Stimulated activated CD4-positive, alpha-beta T cell treated with anti-CD3 and anti-CD28 coated beads, Interleukin-12 subunit alpha, Interleukin-12 subunit beta, amount 100 ng/mL, for 24 hours (primary cell): ENCODE measurements at regions not wholly inside any gene's neighbourhood (a gene's known extent, or its start where the extent isn't known, plus 50 kb on each side); places are given as distances from the start of the nearest gene placed in this dataset.
A peak's percentile ranks its signal among the peaks of the same experiment; 100 is the strongest.
"Not testable (repeated sequence)": the region's sequence is repeated elsewhere in the genome, so short reads cannot be mapped to it uniquely, and the experiment has no call there.

Experiments
- DNase-seq, 2 experiments: peaks; one replicate each; pipeline ENCODE4 v3.0.0-alpha.2; 2020; ENCODE audit warnings: low read depth in 2 of 2

- no peak for DNase-seq
Measured at GRCh38 chr2:7758073-7758759, 841.0 kb downstream of the RNF144A start.

DNA sequence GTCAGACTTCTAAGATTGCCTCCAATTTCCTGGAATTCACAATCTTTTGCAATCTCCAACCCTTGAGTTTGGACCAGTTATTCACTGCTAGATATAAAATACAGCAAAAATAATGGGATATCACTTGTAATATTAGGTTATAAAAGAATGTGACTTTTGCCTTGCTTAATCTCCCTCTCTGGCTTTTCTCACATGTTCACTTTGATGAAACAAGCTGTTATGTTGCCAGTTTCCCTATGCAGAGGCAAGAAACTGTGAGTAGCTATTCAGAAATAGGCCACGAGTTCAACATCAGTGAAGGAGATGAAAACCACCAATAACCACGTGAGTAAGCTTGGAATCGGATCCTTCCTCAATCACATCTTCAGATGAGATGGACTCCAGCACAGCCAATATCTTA lies 842.7 kb downstream of the RNF144A start:
- no peak for DNase-seq

- DNase-seq, result not testable (repeated sequence)
Measured at GRCh38 chr2:7763418-7763817, 846.2 kb downstream of the RNF144A start.

DNA sequence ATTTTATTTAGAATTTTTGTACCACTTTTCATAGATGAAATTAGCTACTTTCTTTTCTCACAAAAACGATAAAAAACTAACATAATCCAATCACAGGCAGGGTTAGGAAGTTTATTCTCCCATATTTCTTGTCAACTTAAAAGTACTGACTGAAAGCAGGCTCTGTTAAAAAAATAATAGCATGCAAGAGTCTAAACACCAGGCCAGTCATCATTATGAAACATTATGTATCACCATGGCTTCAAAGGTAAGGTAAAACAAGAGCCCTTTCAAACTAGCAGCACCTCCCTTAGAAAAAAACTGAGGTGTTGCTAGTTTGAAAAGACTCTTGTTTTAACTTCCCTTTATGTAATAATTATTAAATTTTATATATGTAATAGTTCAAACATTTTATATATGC lies 848.0 kb downstream of the RNF144A start:
- no peak for DNase-seq

- DNase-seq, result no peak
Measured at GRCh38 chr2:7766088-7766722, 849.0 kb downstream of the RNF144A start.

- no peak for DNase-seq
Measured at GRCh38 chr2:7766978-7767565, 849.9 kb downstream of the RNF144A start.

GRCh38 chr2:7767902-7768301 lies 850.7 kb downstream of the RNF144A start:
- no peak for DNase-seq

DNA sequence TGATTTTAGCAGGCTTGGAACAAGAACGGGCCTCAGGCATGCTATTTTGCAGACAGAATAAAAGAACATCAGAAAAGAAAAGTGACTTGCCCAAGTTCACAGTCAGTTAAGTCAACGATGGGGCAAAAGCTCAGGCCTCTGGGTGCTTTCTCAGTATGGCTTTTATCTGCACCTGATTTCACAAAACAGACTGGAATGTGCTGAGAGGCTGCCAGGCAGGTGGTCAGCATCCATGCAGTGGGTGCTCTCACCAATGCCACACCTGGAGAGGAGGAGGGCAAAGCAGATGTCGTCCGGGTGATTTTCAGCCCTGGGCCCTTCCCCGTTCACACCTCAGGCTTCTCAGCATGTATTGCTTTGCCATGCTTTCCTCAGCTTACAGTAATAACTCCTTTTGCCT lies 854.6 kb downstream of the RNF144A start:
- no peak for DNase-seq

- DNase-seq, result peak in 1 of 2 experiments; percentile 28
Measured at GRCh38 chr2:7773362-7774360, 856.4 kb downstream of the RNF144A start.

GRCh38 chr2:7774481-7774880 lies 857.3 kb downstream of the RNF144A start:
- DNase-seq, result no peak

GRCh38 chr2:7777668-7778067 lies 860.5 kb downstream of the RNF144A start:
- no peak for DNase-seq

DNA sequence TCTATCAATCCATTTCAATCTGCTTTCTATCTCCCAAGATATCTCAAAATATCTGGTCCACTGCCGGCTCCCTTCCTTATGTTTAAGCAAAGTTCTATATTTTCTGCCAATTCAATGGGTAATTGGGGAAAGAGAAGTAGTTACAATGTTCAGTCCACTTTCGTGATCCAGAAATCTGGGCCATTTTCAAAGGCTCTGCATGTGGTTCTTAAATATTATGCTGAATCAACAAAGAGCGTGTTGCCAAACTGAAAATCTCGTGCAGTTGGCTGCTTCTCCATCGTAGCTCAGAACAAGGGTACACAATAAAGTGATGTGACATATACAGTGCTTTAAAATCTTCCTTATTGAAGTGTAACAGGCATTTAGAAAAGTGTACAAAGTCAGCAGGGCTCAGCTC lies 863.1 kb downstream of the RNF144A start:
- DNase-seq, result no peak

DNA sequence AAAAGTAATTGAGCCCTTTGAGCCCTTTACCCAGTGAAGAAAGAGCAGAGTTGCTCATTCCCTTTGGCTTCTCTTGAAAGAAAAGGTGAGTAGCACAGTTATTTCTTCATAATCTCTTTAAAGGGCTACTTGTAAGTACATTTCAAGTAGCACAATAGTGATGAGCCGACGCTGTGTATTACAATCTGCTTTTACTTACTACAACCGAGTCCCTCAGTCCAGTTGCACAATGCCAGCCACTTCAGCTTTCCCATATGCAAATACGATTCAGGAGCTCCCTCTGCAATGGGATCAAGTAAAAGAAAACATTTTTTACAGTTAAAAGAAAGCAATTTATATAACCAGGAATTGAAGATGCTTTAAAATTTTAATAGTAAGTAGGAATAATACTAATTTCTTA lies 868.5 kb downstream of the RNF144A start:
- no peak for DNase-seq

- no peak for DNase-seq
Measured at GRCh38 chr2:7788736-7789135, 871.5 kb downstream of the RNF144A start.

DNA sequence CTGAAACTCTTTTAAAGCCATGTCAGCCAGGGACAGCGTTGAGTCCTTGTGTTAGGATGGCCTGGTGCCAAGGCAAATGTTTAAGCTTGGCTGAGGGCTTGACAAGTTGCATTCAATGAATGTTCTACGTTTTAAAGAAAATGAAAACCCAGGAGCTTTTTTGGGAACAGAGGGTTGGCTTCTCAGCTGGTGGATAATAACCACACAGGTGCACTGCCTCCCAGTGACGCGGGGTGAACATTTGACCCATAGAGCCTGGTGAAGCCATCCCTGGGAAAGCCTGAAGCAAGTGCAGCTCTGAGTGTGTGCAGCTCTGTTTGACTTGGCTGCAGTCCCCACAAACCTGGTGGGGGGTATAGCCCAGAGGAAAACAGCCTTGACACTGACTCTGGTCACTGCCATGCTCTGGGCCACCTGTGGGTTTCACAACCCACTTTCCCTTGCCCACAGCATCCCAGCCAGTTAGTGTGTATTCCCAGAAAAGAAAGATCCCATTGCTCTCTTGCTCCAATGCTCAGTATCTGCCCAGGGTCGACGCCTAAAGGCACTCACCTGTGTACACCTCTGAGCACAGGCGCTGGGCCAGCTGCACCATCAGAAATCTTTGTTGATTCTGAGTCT lies 874.9 kb downstream of the RNF144A start:
- DNase-seq, result no peak

DNA sequence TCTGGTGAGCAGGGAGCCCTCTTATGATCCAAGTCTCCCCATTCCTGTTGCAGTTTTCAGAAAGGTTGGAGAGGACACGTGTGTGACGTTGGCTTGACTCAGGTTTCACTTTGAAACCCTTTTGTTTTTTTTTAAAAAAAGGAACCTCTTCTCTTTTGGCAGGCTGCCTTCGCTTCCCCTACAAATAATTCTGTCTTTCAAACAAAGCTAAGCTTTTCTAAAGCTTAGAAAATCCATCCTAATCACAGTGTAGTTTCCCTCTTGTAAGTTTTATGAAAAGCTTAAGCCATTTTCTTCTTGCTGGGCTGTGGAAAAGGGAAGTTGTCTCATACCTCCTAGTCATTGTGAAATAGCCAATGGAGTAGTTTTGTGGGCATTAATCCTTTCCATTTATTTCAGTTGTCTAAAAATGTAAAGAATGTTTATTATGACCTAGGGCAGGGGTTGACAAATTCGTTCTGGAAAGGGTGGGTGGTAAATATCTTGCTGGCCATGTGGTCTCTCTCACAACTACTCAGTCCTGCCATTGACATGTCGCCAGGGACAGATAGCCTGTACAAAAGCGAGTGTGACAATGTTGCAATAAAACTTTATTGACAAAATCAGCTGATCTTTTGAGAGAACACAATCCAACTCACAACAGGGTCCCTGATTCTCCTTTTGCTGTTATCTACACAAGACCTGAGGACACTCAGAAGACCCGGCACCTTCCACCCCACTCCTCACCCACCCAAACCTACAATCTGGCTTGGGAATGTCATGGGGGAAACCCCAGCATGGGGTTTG lies 878.8 kb downstream of the RNF144A start:
- no peak for DNase-seq

- no peak for DNase-seq
Measured at GRCh38 chr2:7800031-7800430, 881.8 kb upstream of the ID2 start.

- DNase-seq, result no peak
Measured at GRCh38 chr2:7801212-7801611, 880.6 kb upstream of the ID2 start.

DNA sequence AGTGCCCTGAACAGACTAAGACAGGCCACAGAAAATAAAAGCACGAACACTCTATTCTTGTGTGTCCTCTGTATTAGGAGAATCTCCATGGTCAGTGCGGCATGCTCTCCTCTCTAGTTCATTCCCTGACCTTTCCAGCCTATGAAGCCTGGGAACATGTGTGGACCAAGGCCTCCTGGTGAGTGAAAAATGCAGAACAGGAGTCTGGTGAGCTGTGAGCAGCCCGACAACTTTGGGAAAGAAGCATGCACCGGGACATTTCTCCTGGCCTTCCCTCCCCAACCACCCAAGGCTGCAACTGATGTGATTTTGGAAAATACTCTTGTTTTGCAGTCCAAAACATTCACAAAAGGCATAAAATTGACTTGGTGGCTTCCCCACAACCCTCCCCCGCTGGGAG lies 878.3 kb upstream of the ID2 start:
- DNase-seq, result no peak

GRCh38 chr2:7809640-7810039 lies 872.2 kb upstream of the ID2 start:
- DNase-seq, result no peak

DNA sequence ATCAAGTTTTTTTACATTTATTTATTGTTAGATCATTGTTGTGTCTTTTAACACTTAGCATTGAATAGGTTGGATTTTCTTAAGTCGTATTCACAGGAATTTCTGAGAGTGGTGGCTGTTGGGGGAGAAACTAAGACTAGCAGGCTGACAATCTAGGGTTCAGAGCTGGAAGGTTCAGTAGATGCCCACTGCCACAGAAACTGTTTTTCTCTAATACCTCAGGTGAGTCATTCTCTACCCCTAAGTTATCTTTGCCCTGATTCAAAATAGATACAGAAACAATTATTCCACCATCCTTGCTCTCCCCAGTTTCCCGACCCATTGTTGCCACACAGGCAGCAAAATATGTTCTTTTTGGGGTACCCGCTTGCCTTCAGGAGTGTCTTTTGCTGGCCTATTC lies 870.8 kb upstream of the ID2 start:
- no peak for DNase-seq
